HG02610 (cell line): ENCODE measurements at regions not wholly inside any gene's neighbourhood (a gene's known extent, or its start where the extent isn't known, plus 50 kb on each side); places are given as distances from the start of the nearest gene placed in this dataset.
"Not testable (repeated sequence)": the region's sequence is repeated elsewhere in the genome, so short reads cannot be mapped to it uniquely, and the experiment has no call there.

ENCODE experiments used
- ATAC-seq: cut with Tn5 transposase; IDR thresholded peaks from one replicate; pipeline ENCODE4 v1.9.1; 2021; ENCODE audit warnings: mild to moderate bottlenecking, moderate library complexity; ENCODE audit not compliant: unreplicated experiment

DNA sequence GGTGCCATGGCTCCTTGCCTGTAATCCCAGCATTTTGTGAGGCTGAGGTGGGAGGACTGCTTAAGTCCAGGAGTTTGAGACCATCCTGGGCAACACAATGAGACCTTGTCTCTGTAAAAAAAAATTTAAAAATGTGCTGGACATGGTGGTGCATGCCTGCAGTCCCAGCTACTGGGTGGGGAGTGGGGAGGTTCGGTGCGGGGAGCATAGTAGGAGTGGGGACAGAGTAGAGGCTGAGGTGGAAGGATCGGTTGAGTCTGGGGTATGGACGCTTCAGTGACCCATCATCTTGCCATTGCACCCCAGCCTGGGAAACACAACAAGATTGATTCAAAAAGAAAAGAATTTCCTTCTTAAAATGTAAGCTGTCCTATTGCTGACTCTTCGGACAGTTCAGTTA lies 1490.0 kb upstream of the GBE1 start:
- no peak for ATAC-seq

DNA sequence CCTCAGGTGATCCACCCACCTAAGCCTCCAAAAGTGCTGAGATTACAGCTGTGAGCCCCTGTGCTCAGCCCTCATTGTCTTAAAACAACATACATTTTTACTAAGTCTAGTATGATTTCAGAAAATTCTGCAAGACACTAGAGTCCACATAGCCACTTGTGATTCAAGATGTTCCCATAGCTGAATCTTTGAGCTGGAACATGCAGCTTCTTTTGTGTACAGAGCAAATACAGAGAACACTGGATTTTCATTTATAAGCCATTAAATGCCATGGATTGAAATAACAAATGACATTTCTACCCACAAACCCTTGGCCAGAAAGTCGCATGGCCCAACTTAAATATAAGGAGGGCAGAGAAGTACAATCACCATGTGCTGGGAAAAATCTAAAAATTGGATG lies 1489.2 kb upstream of the GBE1 start:
- ATAC-seq: no peak

DNA sequence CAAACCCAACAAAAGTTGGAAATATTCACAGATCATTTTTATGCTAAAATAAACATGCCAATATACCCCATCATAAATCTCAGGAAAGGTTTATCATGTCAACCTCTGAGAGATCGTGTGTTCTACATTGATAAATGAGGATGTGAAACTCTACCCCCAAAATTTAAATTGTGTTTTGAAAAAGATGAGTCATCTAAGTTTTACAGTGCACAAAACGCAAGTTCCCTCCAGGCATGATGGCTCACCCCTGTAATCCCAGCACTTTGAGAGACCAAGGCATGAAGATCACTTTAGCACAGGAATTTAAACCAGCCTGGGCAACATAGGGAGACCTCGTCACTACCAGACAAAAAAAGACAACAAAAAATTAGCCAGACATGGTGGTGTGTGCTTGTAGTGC lies 1487.0 kb upstream of the GBE1 start:
- ATAC-seq: no peak

DNA sequence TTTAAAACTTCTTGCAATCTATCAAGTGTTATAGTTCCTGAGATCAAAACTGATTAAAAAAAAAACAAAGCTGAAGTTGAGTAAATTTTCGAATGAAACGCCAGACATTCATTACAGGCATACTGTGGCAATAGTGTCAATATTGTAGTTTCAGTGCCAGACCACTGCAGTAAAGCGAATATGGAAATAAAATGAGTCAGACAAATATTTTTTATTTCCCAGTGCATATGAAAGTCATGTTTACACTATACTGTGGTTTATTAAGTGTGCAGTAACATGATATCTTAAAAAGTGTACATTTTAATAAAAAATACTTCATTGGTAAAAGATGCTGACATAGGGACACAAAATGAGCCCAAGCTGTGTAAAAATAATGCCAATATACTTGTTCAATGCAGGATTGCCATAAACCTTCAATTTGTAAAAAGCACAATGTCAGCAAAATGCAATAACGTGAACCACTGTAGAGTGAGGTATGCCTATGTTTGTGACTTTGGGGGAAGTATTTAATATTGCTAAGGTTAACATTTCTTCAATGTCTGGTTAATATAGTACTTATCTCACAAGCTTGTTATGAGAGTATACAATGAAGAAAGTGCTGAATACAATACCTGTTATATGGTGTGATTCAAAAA lies 1473.9 kb upstream of the GBE1 start:
- no peak for ATAC-seq

DNA sequence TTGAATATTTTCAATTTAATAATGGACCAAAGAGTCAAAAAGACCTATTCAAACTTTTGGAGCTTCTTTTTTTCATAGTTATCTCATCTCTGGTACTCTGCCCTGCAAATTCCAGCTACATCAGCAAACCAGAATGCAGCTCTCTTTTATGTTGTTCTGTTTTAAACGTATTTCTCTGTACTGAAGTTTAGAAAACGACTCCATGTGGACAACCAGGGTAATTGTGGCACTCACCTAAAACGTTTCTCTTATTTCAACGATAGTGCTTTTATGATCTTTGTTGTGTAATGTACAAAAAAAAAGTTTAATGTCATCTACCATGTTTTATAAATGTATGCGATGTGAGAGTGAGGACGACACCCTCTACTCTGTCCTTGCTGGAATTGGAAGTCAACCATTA lies 1472.3 kb upstream of the GBE1 start:
- ATAC-seq: no peak

DNA sequence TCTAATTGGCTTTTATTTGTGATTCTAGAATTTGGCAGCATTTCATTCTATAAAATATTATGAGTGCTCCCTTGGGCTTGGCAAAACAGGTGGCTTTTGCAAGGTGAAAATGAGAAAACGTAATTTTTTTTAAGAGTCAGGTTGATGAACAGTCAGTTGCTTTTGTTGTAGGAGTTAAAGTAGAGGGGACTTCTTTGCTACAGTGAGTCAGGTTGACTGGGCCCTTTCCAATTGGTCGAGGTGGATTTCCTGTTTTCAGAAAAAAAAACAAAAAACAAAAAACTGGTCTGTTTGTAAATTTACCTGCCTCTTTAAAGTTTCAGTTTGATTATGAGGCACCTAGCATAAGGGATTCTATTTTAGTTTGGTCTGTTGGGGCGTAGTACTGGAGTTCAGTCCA lies 1469.4 kb upstream of the GBE1 start:
- ATAC-seq: no peak

DNA sequence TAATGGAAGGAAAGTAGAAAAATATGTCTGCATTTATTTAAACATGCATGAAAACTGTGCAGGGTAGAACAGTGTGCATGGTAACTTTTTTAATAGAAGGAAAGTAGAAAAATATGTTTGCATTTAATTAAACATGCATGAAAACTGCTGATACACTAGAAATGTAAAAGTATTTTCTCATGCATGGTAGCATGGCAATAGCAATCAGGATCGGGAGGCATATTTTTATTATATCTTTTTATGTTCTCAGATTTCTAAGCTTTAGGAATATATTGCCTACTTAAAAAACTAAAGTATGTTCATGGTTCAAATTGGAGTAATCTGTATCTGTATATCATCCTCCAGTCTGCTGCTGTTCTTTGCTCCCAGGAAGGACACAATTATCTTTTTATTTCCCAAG lies 1468.9 kb upstream of the GBE1 start:
- no peak for ATAC-seq

DNA sequence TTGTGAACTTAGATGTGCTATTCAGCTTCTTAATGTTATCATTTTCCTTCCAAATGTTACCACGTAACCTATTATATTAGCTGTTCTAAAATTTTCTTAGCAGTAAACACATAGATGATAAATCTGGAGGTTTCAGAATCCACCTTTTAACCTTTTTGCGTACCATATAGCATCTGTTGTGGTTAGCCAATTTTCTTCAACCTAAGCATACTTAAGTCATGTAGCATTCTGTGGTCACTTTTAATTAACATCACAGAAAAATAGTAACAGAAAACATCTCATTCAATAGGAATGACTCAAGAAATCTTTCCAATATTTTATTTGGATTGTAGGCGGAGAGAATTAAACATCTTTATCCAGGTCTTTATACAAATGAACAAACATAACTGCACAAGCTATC lies 1465.3 kb upstream of the GBE1 start:
- no peak for ATAC-seq

DNA sequence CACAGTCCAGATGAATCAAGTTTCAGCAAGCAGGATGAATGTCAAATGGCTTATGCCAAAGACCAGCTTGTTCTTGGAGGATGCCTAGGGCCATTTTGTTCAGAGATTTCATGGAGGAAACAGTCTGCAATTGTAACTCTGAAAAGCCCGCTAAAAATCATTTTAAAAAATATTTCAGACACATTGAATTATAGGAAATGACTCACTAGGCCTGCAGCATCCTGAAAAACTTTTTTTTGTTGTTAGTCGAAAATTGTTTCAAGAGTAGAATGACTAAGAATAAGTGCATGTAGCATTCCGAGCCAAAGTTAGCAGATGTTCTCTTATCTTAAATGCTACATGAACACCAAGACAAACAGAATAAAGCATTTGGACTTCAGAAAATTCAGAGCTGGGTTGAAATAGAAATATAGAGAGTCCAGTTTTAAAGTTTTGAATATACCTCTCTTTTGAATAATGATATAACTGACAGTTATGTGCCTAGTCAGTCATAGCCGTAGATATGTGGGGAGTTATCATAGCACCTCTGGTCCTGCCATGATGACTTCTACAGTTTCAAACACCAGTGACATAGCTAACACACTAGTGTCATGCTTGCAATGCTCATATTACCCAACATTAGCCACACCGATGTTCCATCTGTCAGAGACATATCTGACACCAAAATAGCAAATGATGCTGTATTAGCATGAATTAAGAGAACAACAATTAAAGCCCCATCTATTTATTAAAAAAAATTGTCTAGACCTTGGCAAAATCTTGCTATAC lies 1462.8 kb upstream of the GBE1 start:
- ATAC-seq: no peak

DNA sequence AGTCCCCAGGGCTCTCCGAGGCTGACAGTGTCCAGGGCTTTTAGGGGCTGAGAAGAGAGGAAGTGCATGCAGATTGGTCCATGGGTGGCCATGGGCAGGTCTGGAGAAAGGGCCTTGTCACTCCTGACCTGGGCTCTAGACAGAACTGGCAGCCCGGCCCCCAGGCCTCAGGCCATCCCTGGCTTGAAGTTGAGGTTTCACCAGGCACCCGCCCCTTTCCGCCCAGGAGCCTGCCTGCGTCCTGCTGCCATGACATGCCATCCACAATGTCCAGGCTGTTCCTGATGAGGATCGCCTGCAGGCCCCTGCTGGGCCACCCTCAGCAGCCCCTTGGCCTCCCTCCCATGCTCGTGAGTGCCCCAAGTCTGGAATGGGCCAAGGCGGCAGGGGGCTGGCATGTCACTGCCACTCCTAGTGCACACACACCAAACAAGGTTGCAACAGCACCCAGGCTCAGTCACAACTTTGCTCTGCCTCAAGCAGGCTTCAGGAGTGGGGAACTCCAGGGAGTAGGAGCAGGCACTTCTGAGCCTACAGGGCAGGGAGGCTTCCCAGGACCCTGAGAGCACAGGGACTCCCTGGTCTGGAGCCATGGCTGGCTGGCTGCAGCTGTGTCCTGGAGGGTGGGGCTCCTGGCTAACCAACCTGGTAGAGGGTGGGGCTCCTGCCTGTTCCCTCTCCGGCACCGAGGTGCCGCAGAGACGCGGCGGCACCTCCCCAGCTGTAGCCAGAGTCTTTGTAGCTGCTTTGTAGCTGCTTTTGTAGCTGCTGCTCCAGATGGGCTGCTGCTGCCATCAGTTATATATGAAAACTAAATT lies 1457.1 kb upstream of the GBE1 start:
- ATAC-seq: no peak

DNA sequence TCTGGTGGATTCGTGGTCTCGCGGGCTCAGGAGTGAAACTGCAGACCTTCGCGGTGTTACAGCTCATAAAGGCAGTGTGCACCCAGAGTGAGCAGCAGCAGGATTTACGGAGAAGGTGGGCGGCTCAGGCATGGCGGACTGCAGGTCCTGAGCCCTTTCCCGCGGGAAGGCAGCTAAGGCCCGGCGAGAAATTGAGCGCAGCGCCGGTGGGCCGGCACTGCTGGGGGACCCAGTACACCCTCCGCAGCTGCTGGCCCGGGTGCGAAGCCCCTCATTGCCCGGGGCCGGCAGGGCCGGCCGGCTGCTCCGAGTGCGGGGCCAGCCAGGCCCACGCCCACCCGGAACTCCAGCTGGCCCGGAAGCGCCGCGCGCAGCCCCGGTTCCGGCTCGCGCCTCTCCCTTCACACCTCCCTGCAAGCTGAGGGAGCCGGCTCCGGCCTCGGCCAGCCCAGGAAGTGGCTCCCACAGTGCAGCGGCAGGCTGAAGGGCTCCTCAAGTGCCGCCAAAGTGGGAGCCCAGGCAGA lies 1456.2 kb upstream of the GBE1 start:
- ATAC-seq: not testable (repeated sequence)

DNA sequence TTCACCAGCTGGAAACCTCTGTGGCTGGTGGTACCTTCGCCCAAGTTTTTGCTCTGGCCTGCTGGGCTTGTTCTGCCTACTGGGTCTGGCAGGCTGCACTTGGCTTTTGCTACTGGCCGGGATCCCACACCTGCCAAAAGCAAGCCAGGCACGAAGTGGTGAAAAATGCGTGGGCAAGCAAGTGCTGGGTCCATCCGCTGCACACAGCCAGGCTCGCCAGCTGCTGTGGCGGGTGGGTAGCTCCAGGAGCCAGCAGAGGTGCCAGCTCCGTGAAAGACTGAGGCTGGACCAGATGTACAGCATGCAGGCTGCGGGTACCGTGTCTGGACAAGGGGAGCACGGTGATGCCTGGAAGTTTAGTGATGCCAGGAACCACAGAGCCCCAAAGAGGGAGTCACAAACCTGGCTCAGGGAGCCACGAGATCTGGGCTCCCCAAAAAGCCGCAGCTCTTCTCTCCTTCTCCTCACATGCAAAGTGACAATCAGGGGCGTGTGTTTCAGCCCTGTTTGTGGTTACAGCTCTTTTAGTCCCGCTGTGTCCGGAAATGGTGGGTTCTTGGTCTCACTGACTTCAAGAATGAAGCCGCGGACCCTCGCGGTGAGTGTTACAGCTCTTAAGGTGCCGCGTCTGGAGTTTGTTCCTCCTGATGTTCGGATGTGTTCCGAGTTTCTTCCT lies 1455.6 kb upstream of the GBE1 start:
- ATAC-seq: no peak

DNA sequence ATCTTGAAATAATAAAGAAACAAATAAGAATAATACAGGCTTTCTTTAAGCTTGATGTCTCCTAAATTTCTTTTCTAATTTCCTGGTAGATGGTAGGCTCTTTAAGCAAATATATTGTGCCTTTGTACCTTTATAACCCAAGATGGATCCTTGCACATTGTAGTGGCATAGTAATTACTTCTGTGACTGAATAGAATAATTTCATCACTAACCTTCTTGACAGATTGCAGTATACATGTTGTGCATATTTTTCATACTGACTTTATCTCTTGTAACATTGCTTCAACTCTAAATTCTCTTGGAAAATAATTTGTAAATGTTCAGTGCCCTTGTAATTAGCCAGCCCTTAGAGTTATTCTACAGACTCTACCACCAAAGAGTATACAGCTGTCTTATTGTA lies 1433.8 kb upstream of the GBE1 start:
- ATAC-seq: no peak

DNA sequence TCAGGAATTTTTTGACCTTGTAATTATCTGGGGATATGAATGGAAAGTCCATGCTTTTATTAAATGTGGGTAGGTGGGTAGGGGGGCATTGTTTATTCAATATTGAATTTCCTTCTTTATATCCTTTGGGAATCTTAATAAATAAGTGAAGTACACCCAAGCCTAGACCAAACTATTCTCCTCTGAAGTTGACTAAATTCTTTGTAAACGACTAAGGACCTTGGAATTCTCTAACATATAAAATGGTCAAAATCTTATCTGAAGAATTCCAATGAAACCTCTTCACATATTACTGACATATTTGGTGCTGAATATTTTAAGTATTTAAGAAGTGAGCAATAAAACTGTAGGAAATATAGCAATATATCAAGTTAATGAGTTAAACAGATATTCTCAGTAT lies 1432.1 kb upstream of the GBE1 start:
- ATAC-seq: no peak

DNA sequence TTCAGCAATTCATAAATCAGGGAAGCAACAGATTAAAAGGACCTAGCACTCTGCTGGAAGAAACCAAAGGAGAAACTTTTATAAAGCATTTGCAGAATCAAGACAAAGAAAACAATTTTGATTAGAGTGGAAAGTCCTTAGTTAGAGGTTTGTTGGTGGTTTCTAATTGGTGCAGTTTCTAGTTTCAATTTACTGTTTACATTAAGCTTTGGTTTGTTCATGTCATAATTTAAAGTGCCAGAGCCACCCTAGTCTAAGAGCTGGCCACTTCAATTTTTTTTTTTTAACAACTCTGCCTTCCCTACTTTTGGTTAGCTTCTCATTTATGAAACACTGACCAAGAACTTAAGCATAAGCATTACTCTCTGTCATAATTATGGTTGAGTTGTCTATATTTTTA lies 1428.2 kb upstream of the GBE1 start:
- no peak for ATAC-seq

DNA sequence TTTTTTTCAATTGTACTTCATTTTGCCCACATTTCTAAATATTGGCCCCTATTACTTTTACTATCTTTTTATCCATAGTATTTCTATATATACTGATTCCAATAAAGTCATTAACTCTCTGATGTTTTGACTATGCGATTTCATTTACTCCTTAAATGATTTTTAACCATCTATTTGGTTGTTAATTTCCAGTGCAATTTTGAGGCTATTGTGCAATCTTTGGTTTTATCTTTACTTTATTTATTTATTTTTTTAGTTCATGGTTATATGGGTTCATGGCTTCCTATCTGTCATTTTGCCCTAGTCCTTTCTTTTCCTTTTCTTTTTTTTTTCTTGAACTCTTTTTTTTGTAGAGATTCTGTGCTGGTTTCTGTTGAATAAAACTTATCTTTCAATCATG lies 1408.0 kb upstream of the GBE1 start:
- ATAC-seq: no peak

DNA sequence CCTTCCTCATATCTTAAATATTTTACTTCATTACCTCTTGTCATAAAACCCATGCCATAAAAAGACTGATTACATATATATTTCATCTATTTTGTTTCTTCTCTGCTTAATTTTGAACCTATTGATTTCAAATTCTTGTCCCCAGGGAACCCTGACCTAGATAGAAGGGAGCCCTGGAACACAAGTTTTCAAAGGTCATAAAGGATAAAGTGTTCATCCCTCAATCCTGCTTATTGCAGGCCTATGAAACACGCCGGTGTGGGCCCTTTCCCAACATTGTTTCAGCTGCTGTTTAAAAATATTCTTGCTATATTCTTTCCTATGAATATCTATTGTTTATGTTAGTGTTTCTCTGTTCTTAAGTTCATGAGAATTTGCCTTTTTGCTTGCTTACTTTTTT lies 1389.5 kb upstream of the GBE1 start:
- no peak for ATAC-seq

DNA sequence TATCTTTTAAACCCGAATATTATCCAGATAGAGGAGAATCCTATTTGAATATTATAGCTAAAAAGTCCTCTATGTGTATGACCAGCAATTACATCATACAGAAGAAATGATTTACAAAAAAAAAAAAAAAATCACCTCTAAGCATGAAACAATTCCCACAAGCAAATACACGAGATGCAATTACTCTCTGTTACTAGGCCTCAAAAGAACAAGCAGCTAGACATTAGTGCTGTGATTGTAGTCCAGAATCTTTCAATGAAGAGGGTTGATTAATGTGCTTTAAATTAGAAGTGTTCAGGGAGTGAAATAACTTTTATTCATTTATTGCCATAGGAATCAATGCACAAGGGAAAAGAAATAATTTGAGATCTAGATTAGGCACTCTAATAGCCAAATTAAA lies 1379.5 kb upstream of the GBE1 start:
- no peak for ATAC-seq

DNA sequence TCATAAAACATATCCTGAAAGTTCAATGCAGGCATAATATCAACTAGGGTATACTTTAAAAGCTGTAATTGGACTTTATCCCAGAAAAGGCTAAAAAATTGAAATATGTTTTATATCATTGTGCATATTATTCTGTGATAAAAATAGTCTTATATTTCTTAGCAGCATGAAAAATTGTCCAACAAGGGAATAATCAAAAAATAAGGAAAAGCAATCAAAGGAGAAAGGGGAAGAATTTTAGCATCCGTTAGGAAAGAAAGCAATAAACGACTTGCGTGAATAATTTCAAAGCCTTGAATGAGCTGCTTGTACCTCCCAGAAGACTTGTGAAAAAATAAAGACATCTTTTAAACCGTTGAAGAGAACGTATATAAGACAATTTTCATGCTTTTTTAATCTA lies 1369.8 kb upstream of the GBE1 start:
- ATAC-seq: no peak

DNA sequence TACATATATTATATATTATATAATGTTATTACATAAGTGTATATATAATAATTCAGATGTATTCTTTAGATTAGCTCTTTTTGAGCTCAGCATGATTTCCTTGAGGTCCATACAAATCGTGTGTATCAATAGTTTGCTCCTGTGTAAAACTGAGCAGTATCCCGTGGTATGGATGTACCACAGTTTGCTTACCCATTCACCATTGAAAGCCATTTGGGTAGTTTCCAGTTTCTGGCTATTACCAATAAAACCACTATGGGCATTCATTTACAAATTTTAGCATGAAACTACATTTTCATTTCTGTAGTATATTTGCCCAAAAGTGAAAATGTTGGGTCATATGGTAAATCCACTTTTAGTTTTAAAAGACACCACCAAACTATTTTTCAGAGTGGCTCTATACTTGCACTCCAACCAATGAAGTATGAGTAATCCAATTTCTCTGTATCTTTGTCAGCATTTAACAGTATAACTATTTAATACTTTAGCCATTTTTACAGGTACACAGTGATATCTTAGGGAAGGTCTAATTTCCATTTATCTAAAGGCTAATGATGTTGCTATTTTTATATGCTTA lies 1361.4 kb upstream of the GBE1 start:
- peak; percentile 91 for ATAC-seq

DNA sequence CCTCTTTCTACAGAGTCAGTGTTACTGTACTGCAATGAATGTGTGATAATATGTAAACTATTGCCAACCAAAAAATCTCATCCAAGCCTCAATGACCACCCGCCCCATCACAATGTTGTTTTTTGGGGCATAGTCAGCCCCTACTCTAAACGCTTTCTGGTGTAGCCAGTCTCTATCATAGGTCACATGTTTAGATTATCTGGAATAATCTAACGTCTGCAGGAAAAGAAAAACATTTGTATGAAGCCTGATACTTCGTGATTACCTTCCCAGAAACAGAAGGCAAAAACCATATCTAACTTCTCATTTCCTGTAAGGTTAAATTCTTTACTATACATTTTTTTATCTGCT lies 1331.8 kb upstream of the GBE1 start:
- ATAC-seq: no peak
